ENCODE measurements at regions not wholly inside any gene's neighbourhood (a gene's known extent, or its start where the extent isn't known, plus 50 kb on each side); places are given as distances from the start of the nearest gene placed in this dataset.
A peak's percentile ranks its signal among the peaks of the same experiment; 100 is the strongest.

DNA sequence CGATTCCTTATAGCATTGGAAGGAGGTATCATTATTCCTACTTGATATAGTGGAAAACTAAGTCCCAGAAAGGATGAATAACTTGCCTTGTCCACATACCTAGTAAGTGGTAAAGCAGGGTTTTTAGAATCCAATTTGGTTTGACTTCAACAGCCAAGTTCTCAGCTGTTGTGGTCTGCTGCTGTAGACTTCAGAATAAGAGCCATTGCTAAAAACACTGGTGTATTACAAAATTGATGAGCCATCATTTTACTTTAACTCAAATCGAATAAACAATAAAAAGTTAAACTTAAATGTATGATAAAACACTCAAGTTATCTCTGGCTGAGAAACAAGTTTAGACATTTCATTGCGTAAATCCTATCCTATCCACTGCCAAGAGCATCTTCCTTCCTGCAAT, 610.8 kb downstream of the TLE1 start:
- H3K9me3 ChIP-seq (replicated peaks; ENCODE audit: control insufficient read depth, insufficient read depth, low read depth, low read length): no peaks in the 10 kb centered on the region
- H3K36me3 ChIP-seq (ENCODE audit: control insufficient read depth, insufficient read depth, low read length): no peaks in the 10 kb centered on the region
- no peaks in the 10 kb centered on the region for H3K79me2 ChIP-seq (ENCODE audit: control insufficient read depth, insufficient read depth, low read length)
- WGBS (ENCODE audit: insufficient coverage, low coverage, missing lambda C conversion rate): 0% methylated on average over 3 of the region's 3 CpGs
- H3K4me3 ChIP-seq: no peak overlapping the region
- H3K9ac ChIP-seq (ENCODE audit: insufficient read depth in 1 of 2, low read depth in 2 of 2, low read length in 2 of 2): no peak overlapping the region
- no peak for FAIRE-seq
- DNase-seq (ENCODE audit: extremely low read depth in 1 of 4, low spot score in 3 of 4): no peak
- H3K4me1 ChIP-seq (replicated peaks in 1 of 2; ENCODE audit: control insufficient read depth in 2 of 2, insufficient read depth in 2 of 2, low read length in 2 of 2): no peaks in the 10 kb centered on the region
- in situ Hi-C loops (cut with MboI): no loop called here
- no peak overlapping the region for H3K27ac ChIP-seq (ENCODE audit: extremely low read depth, low read depth, low read length)
- intact Hi-C loops (cut with micrococcal nuclease): no loop called here
- H3K9me1 ChIP-seq (ENCODE audit: control insufficient read depth, insufficient read depth, low read length): no peaks in the 10 kb centered on the region
- H3K4me2 ChIP-seq (ENCODE audit: insufficient read depth, low read length): no peak overlapping the region
- no TSS peak for BruUV-seq (replicated peaks)
- no peaks in the 10 kb centered on the region for H4K20me1 ChIP-seq (replicated peaks; ENCODE audit: control insufficient read depth, insufficient read depth, low read length)
- H3K27me3 ChIP-seq (ENCODE audit: control insufficient read depth in 2 of 2, insufficient read depth in 2 of 2, low read length in 2 of 2): no peaks in the 10 kb centered on the region
- ChIA-PET POLR2A (no interaction called here), CTCF (ENCODE audit: low intra/inter-chr PET ratio) (no interaction called here)
- no peak overlapping the region for H2AFZ ChIP-seq (ENCODE audit: low read depth, low read length)
- no peak for ATAC-seq
- TF ChIP-seq SNRNP70 (optimal IDR thresholded peaks at IDR 0.05; ENCODE audit: low read depth, low read length) (no peak), ZNF316 (IDR thresholded peaks at IDR 0.05) (peak; percentile 12; the same call in 1 of the 2 replicates)

DNA sequence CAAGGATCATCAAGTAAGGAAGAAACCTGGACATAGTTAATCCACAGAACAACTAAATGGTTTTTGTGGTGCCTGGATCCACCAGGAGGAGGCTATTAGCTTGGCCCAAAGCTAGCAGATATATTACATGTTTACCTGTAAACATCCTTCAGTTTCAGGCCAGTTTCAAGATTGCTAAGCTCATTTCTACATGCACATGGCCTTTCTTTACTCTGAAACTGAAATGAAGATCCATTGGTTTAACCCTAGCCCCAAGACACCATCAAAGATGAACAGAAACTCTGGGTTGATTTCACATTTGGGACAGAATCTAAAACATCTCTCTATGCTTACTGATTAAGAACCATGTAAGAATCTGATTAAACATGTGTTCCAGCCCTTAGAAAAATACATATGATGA, 611.8 kb downstream of the TLE1 start:
- CTCF ChIA-PET (ENCODE audit: low intra/inter-chr PET ratio): no interaction called here

More for the DNA sequence above, 611.8 kb downstream of the TLE1 start:
- H3K9ac ChIP-seq (ENCODE audit: insufficient read depth in 1 of 2, low read depth in 2 of 2, low read length in 2 of 2): no peak overlapping the region
- H3K4me3 ChIP-seq: no peak overlapping the region
- BruUV-seq (replicated peaks): no TSS peak
- TF ChIP-seq CBX2 (IDR thresholded peaks at IDR 0.05; ENCODE audit: insufficient read depth, low read length, poor library complexity, severe bottlenecking): no peak
- TF ChIP-seq AFF4 (CRISPR knock-in tag; IDR thresholded peaks at IDR 0.05): no peak
- TF ChIP-seq ESRRA (IDR thresholded peaks at IDR 0.05; ENCODE audit: borderline replicate concordance, low read depth): no peak
- H3K79me2 ChIP-seq (ENCODE audit: control insufficient read depth, insufficient read depth, low read length): no peaks in the 10 kb centered on the region
- no peaks in the 10 kb centered on the region for H3K27me3 ChIP-seq (ENCODE audit: control insufficient read depth in 2 of 2, insufficient read depth in 2 of 2, low read length in 2 of 2)
- H3K4me1 ChIP-seq (replicated peaks in 1 of 2; ENCODE audit: control insufficient read depth in 2 of 2, insufficient read depth in 2 of 2, low read length in 2 of 2): no peaks in the 10 kb centered on the region
- POLR2A ChIA-PET: no interaction called here
- in situ Hi-C loops (cut with MboI) (no loop called here), intact Hi-C loops (cut with micrococcal nuclease) (no loop called here)
- H4K20me1 ChIP-seq (replicated peaks; ENCODE audit: control insufficient read depth, insufficient read depth, low read length): no peaks in the 10 kb centered on the region
- H3K9me3 ChIP-seq (replicated peaks; ENCODE audit: control insufficient read depth, insufficient read depth, low read depth, low read length): no peaks in the 10 kb centered on the region
- no peak for ATAC-seq
- FAIRE-seq: no peak
- no peaks in the 10 kb centered on the region for H3K36me3 ChIP-seq (ENCODE audit: control insufficient read depth, insufficient read depth, low read length)
- H3K4me2 ChIP-seq (ENCODE audit: insufficient read depth, low read length): no peak overlapping the region
- H3K27ac ChIP-seq (ENCODE audit: extremely low read depth, low read depth, low read length): no peak overlapping the region
- no peak for DNase-seq (ENCODE audit: extremely low read depth in 1 of 4, low spot score in 3 of 4)
- no peak overlapping the region for H2AFZ ChIP-seq (ENCODE audit: low read depth, low read length)
- no peaks in the 10 kb centered on the region for H3K9me1 ChIP-seq (ENCODE audit: control insufficient read depth, insufficient read depth, low read length)
